ENCODE measurements at regions not wholly inside any gene's neighbourhood (a gene's known extent, or its start where the extent isn't known, plus 50 kb on each side); places are given as distances from the start of the nearest gene placed in this dataset.
"Not testable (repeated sequence)": the region's sequence is repeated elsewhere in the genome, so short reads cannot be mapped to it uniquely, and the experiment has no call there.

- H3K4me3 ChIP-seq (ENCODE audit: low read depth, low read length): no peak overlapping the region
- TF ChIP-seq CTCF (IDR thresholded peaks at IDR 0.05; ENCODE audit: borderline replicate concordance, insufficient read depth, low read depth, low read length): no peak
Observed at GRCh38 chr12:127130506-127131124, 1136.4 kb upstream of the TMEM132C start.

DNA sequence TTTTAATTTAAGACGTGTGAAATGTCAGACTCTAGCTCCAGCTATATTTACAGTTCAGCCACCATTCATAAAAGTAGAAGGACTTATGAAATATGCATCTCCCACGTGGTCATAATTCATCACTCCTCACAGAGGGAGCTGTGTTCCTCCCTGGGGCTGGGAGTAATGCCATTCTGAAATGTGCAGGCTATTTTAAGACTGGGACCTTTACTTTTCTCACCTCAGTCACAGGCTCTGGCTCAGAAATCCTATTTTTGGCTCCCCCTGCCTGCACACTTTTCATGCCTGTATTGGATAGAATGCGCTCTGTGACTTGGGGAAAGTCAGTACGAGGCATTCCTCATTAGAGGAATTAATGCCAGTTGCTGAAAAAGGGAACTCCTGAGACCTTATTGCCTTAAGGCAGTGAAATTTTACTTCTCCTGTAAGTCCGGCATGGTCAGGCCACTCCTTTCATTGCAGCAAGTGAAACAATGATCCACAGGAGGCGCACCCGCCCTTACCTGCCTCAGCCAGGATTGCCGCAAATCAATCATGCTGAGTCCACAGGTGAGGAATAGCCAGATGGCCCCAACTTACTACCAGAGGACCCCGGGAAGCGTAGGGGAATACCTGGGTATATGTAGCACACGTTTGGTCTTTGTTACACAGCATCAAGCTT, 1133.2 kb upstream of the TMEM132C start:
- no peak overlapping the region for H3K4me3 ChIP-seq (ENCODE audit: low read depth, low read length)
- no peak for TF ChIP-seq CTCF (IDR thresholded peaks at IDR 0.05; ENCODE audit: borderline replicate concordance, insufficient read depth, low read depth, low read length)

- H3K4me3 ChIP-seq (ENCODE audit: low read depth, low read length): not testable (repeated sequence)
Observed at GRCh38 chr12:127140864-127141484, 1126.0 kb upstream of the TMEM132C start.

DNA sequence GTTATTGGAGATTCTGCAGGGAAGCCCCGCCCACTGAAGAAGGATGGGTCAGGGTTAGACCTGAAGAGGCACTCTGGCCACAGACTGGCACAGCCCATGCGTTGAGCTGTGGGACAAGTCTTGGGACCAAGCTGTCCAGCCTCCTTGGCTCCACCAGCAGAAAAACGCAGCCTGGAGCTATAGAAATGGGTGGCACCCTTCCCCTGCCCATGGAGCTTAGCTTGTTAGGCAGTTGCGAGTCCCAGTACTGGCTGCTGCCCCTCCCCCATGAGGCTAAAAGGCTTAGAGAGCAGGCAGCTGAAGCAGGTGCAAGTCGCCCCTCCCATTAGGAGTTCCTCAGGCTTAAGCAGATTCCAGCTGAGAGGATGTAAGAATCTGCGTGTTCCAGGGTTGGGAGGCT, 1124.0 kb upstream of the TMEM132C start:
- no peak for TF ChIP-seq CTCF (IDR thresholded peaks at IDR 0.05; ENCODE audit: borderline replicate concordance, insufficient read depth, low read depth, low read length)
- H3K4me3 ChIP-seq (ENCODE audit: low read depth, low read length): no peak overlapping the region

GRCh38 chr12:127144770-127145169, 1122.2 kb upstream of the TMEM132C start:
- TF ChIP-seq CTCF (IDR thresholded peaks at IDR 0.05; ENCODE audit: borderline replicate concordance, insufficient read depth, low read depth, low read length): no peak
- H3K4me3 ChIP-seq (ENCODE audit: low read depth, low read length): no peak overlapping the region

GRCh38 chr12:127145241-127145928, 1121.6 kb upstream of the TMEM132C start:
- peak overlapping the region; percentile 31 for H3K4me3 ChIP-seq (ENCODE audit: low read depth, low read length)
- no peak for TF ChIP-seq CTCF (IDR thresholded peaks at IDR 0.05; ENCODE audit: borderline replicate concordance, insufficient read depth, low read depth, low read length)

DNA sequence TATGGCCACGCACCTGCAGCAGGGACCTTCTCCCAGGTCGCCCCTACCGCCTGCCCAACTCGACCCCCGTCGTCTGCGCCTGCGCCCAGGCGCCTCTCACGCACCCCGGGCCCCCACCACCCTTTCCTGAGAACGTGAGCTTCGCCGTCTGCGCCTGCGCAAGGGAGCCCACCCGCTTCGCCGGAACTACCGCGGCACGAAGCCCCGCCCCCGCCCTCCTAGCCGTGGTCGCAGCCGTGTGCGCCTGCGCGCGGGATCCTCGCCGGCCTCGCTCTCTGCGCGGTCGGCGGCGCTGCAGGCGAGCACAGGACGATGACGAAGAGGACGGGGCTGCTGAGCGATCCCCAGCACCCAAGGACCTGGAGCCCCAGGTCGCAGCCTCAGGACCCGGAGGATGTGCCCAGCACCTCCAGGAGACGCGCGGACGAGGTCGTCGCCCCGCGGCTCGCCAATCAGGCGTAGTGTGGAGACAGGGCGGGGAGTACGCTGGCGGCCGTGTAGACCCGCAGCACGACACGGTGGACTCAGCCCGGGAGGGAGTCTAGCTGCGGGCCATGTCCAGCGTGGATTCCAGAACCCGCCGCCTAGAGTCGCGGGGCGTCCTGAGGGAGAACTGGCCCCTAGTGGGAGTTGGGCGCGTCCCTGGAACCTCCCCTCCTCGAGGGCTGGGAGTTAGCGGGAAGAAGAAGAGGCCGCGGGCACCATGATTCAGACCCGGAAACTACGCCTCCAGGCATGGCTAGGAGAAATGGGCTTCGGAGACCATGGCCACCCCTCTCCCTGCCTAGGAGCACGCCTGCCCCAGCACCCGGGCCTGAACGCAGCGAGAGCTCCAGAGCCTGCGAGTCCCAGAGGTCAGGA, 1120.8 kb upstream of the TMEM132C start:
- TF ChIP-seq CTCF (IDR thresholded peaks at IDR 0.05; ENCODE audit: borderline replicate concordance, insufficient read depth, low read depth, low read length): no peak
- peak overlapping the region; percentile 46 for H3K4me3 ChIP-seq (ENCODE audit: low read depth, low read length)

All from GM12875 (cell line).